HUES48 (cell line): ENCODE measurements at regions not wholly inside any gene's neighbourhood (a gene's known extent, or its start where the extent isn't known, plus 50 kb on each side); places are given as distances from the start of the nearest gene placed in this dataset.

Experiments
- H3K27ac ChIP-seq: one replicate; pipeline ENCODE4 v1.7.0; 2013; ENCODE audit warnings: low read depth, low read length, inconsistent platforms
- H3K27me3 ChIP-seq: 2 replicates; pipeline ENCODE4 v1.6.1; 2013; ENCODE audit warnings: mild to moderate bottlenecking, low read length; ENCODE audit not compliant: control insufficient read depth, insufficient read depth
- H3K36me3 ChIP-seq: 2 replicates; pipeline ENCODE4 v1.6.1; 2013; ENCODE audit warnings: low read length; ENCODE audit not compliant: control insufficient read depth, insufficient read depth
- H3K4me1 ChIP-seq: 2 replicates; pipeline ENCODE4 v1.6.1; 2013; ENCODE audit warnings: mild to moderate bottlenecking, low read length; ENCODE audit not compliant: control insufficient read depth, insufficient read depth
- H3K4me3 ChIP-seq: 2 replicates; pipeline ENCODE4 v1.5.1; 2013; ENCODE audit warnings: mild to moderate bottlenecking, low read depth, low read length
- H3K9ac ChIP-seq: 2 replicates; pipeline ENCODE4 v1.6.1; 2013; ENCODE audit warnings: mild to moderate bottlenecking, low read depth, low read length, moderate library complexity
- H3K9me3 ChIP-seq: 2 replicates; pipeline ENCODE4 v1.6.1; 2013; ENCODE audit warnings: low read length; ENCODE audit not compliant: control insufficient read depth, insufficient read depth

DNA sequence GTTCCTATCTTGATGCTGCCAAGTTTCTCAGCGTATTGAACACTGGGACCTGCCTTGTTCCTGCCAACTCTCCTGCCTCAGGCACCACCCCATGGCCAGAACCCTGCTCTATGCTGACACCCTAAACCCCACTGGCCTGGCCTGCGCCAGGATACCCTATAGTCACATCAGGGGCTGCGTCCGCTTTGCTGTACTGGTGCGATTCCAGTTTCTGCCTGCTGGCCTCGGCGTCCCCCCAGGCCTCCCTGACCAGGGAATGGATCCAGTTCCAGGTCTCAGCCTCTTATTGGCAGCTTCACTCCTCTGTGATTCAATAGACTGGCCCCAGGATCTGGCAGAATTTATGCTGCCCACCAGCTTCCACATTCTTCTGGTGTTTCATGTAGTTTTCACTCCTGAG, 55.0 kb downstream of the GPR6 start:
- Histone ChIP-seq H3K9me3 (no peaks in the 10 kb centered on the region), H3K27ac (no peak overlapping the region), H3K4me3 (no peak overlapping the region), H3K4me1 (no peaks in the 10 kb centered on the region), H3K9ac (no peak overlapping the region), H3K27me3 (no peaks in the 10 kb centered on the region), H3K36me3 (no peaks in the 10 kb centered on the region)

DNA sequence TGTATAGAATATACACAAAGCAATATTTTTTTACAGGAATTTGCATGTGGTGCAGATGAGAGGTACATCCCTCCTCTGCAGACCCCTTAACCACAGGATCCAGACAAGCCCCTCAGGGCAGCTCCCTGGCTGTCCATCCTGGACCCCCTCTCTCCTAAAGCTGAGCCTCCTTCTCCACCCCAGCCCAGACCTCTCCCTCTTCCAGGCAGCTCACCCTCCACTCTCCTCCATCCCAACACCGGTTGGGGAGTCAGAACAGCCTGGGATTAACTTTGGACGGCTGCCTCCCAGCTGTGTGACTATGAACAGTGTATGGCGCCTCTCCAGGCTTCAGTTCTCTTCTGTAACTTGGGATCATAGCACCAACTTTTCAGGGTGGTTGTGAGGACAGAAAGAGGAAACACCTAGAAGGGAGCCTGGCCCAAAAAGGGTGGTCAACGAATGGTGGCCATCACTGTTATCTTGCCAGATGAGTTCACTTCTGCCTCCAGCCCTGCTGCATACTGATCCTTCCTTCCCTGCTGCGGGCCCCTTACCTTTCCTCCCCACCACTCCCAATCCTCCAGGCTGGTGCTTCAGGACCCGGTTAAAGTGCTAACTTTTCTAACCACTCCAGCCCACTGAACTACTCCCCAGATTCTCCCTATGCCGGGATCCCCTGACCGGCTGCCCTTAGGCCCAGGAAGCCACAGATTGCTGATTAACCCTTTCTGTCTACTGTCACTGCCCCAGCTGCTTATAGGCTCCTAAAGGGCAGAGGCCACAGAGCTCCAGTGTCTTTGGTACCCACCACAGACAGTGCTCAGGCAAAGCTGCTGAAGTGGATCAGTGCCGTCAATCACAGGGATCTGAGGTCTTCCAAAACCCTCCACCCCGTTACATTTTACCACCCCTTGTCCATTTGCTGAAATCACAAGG, 55.9 kb downstream of the GPR6 start:
- Histone ChIP-seq H3K4me1 (no peaks in the 10 kb centered on the region), H3K9ac (no peak overlapping the region), H3K27ac (no peak overlapping the region), H3K9me3 (no peaks in the 10 kb centered on the region), H3K4me3 (no peak overlapping the region), H3K36me3 (no peaks in the 10 kb centered on the region), H3K27me3 (no peaks in the 10 kb centered on the region)

DNA sequence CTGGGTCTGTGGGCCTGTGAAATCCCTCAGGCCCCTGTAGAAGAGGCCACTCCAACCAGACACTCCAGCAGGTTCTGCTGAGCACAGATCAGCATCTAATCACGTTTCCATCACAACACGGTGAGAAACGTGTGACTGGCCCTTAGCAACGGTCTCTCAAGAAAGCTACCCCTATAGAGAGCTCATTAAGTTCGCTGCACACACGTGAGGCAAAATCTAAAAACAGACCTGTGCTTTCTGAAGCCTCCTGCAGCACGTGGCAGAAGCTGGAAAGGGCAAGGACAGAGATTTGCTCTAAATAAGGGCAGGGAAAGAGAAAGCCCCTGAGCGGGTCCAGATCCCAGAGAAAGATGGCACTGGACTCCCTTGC, 56.5 kb downstream of the GPR6 start:
- Histone ChIP-seq H3K27ac (no peak overlapping the region), H3K4me1 (peaks cover 2% of the 10 kb centered on the region), H3K36me3 (no peaks in the 10 kb centered on the region), H3K4me3 (no peak overlapping the region), H3K27me3 (no peaks in the 10 kb centered on the region), H3K9me3 (no peaks in the 10 kb centered on the region), H3K9ac (no peak overlapping the region)

DNA sequence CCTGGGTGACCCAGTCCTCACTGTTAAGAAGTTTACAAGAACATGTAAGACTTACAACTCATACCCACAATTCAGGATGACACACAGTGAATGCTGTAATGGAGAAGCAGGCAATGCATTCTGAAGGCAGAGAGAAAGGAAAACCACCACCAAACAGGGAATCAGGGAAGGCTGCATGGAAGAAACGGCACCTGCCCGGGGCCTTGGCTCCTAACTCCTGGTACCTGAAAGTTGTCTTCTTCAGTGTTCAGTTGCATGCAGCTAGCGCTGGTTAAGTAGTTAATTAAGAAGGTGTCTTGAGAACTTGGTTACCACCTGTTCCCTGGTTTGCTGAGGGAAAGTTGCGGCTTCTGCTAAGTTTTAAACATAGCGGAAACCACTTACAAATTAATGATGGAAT, 57.2 kb downstream of the GPR6 start:
- H3K9ac ChIP-seq = no peak overlapping the region
- H3K36me3 ChIP-seq = no peaks in the 10 kb centered on the region
- H3K27ac ChIP-seq = no peak overlapping the region
- no peaks in the 10 kb centered on the region for H3K9me3 ChIP-seq
- no peak overlapping the region for H3K4me3 ChIP-seq
- H3K4me1 ChIP-seq = peaks cover 6% of the 10 kb centered on the region
- no peaks in the 10 kb centered on the region for H3K27me3 ChIP-seq

DNA sequence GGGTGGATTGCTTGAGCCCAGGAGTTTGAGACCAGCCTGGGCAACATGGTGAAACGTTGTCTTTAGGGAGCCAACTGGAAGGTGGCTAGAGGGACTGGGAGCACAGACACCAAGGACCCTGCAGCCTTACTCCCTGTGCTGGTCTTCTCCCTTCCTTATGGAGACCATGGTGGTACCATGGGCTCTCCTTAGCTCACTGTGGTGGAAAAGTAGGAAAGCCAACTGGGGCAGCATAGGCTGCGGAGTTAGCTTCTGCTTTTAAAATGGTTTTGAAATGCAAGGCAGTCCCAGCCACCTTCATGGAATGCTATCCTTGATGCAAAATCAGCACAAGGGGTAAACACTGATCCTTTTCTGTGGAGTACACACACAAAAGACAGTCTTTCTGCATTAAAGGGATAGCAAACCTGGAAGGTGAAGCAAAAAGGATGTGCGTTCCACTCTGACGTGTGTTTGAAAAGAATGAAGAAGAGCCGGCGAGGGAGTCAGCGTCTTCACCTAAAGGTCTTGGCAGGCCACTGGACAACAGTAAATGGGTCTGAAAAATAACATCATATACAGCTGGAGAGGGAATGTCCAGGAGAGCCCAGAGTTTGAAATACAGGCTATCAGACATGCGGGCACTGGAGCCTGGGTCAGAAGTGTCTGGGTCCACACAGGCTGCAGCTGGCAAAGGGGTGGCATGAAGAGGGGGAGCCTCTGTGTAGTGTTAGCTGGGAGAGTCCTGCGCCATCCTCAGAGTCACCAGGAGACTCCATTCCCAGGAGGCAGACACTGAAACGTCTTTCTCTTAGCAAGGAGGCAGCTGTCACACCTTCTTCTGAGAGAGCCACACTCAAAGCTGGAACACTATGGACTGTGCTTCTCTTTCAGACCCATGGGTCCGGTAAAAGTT, 58.5 kb downstream of the GPR6 start:
- Histone ChIP-seq H3K36me3 (no peaks in the 10 kb centered on the region), H3K27me3 (no peaks in the 10 kb centered on the region)

DNA sequence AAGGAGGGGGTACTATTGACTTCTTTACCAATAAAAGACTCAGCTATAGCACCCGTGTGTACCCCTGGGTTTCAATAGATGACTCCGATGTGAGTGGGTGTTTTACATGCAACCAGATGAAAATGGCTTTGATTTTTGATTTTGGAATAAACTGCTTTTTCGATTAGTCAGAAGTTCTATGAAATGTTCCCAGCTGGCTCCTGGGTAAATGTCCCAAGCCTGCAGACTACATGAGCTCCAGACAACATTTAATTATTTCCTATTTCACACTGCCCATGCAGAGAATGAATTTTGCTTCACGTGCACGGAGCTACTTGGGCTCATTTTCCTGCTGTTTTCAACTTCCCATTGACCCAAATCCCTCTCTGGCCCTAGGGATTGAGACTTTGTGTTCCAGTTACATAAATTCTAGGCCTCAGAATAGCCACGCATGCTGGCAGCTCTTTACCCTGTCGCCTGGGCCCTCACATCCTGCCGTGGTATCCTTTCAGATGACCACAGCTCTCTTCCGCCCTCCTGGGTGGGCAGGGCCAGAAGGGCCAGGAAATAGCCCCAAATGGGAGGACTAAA, 59.7 kb downstream of the GPR6 start:
- Histone ChIP-seq H3K27ac (no peak overlapping the region), H3K36me3 (no peaks in the 10 kb centered on the region), H3K27me3 (no peaks in the 10 kb centered on the region), H3K4me1 (peaks cover 6% of the 10 kb centered on the region), H3K9me3 (no peaks in the 10 kb centered on the region), H3K4me3 (no peak overlapping the region), H3K9ac (no peak overlapping the region)

More for the DNA sequence above, 58.5 kb downstream of the GPR6 start:
- H3K9ac ChIP-seq = no peak overlapping the region
- H3K4me3 ChIP-seq = no peak overlapping the region
- H3K4me1 ChIP-seq = peaks cover 6% of the 10 kb centered on the region
- no peak overlapping the region for H3K27ac ChIP-seq
- no peaks in the 10 kb centered on the region for H3K9me3 ChIP-seq

DNA sequence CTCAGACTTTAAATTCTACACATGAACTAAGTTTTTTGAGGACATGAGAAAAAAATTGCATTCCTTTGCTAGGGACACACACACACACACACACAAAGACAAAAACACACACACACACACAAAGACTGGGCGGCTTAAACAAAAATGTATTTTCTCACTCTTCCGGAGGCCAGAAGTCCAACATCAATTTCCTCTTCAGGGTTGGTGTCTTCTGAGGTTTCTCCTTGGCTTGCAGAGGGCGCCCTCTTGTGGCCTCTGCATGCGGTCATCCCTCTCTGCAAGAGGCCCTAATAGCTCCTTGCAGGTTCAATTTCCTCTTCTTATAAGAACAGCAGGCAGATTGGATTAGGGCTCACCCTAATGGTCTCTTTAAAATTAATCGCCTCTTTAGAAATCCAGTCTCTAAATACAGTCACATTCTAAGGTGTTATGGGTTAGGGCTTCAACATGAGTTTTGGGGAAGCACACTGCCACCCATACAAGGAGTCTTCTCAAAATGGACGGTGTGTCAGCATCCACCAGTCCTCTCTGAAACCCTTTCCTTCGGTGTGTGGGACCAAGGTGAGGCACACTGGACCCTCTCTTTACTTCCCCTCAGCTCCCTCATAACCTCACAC, 61.4 kb downstream of the GPR6 start:
- no peaks in the 10 kb centered on the region for H3K36me3 ChIP-seq
- no peak overlapping the region for H3K27ac ChIP-seq
- H3K9me3 ChIP-seq = no peaks in the 10 kb centered on the region
- H3K4me3 ChIP-seq = peak overlapping the region; percentile 31
- H3K9ac ChIP-seq = peak overlapping the region; percentile 36; the same call in 1 of the 2 replicates
- no peaks in the 10 kb centered on the region for H3K27me3 ChIP-seq
- H3K4me1 ChIP-seq = peaks cover 6% of the 10 kb centered on the region

DNA sequence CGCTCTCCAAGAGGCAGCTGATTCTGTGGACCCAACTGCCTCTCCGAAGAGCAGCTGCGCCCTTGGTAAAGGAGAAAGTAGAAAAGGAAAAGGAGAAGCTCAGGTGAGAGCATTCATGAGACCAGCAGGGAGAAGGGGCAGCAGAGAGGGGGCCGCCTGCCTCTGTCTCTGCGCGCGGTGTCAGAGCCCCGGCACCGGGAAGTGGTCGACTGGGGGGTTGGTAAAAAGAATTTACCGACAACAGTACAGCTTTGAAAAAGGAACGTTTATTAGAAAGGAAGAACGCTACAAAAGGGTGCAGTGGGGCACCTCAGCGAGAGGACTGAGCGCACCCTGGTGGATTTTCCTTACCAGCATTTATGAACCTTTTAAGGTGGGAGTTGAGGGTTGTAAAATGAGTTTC, 61.9 kb downstream of the GPR6 start:
- Histone ChIP-seq H3K36me3 (no peaks in the 10 kb centered on the region), H3K9me3 (no peaks in the 10 kb centered on the region), H3K4me1 (peaks cover 6% of the 10 kb centered on the region), H3K9ac (peak overlapping the region; percentile 36; the same call in 1 of the 2 replicates), H3K4me3 (peak overlapping the region; percentile 31), H3K27ac (no peak overlapping the region), H3K27me3 (no peaks in the 10 kb centered on the region)

DNA sequence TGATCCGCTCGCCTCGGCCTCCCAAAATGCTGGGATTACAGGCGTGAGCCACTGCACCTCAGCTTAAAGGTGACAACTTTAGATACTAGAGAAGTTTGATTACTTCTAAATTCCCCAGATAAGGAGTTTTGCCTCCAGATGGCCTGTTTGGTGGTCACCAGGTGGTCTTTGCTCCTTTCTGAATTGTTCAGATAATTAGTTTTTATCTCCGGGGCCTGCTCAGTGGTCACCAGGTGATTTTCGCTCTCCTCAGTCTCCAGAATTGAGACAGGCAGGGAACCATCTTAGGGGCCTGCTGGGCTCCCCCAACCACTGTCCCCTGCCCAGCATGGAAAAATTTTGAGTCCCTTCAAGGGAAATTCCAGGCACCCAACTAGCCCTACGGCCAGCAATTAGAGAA, 62.6 kb downstream of the GPR6 start:
- H3K9me3 ChIP-seq = no peaks in the 10 kb centered on the region; the same call in 1 of the 2 replicates
- H3K27ac ChIP-seq = no peak overlapping the region
- H3K9ac ChIP-seq = no peak overlapping the region
- peaks cover 6% of the 10 kb centered on the region for H3K4me1 ChIP-seq
- no peak overlapping the region for H3K4me3 ChIP-seq
- H3K27me3 ChIP-seq = no peaks in the 10 kb centered on the region
- no peaks in the 10 kb centered on the region for H3K36me3 ChIP-seq

DNA sequence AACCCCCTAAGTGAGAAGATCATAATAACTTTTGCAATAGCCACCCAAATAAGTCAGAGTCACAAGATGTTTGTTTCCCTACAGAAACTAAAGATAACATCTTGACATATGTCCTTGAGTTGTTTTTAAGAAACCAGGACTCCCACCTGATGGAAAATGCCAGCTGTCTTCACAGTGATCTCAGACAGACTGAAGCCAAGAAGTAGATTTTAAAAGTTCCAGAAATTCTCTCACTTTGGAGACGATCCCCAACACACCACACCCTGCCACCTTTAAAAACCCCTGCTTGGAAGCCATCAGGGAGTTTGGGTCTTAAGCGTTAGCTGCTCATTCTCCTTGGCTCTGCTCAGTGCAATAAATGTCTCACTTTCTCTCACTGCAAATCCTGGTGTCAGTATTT, 63.0 kb downstream of the GPR6 start:
- H3K4me1 ChIP-seq = peaks cover 6% of the 10 kb centered on the region
- H3K9ac ChIP-seq = no peak overlapping the region
- H3K4me3 ChIP-seq = no peak overlapping the region
- no peaks in the 10 kb centered on the region for H3K27me3 ChIP-seq
- H3K27ac ChIP-seq = no peak overlapping the region
- no peaks in the 10 kb centered on the region for H3K36me3 ChIP-seq
- no peaks in the 10 kb centered on the region; the same call in 1 of the 2 replicates for H3K9me3 ChIP-seq
